Right ventricle myocardium inferior (tissue), 1 donor: ENCODE measurements at regions not wholly inside any gene's neighbourhood (a gene's known extent, or its start where the extent isn't known, plus 50 kb on each side); places are given as distances from the start of the nearest gene placed in this dataset.
A peak's percentile ranks its signal among the peaks of the same experiment; 100 is the strongest.

Experiments
- ATAC-seq: fragments of 200-7000 bp; cut with Tn5 transposase; one replicate; pipeline ENCODE4 v1.9.1; 2020; ENCODE audit warnings: mild to moderate bottlenecking, moderate library complexity
- DNase-seq: peaks from one replicate; pipeline ENCODE4 v3.0.0; 2021; ENCODE audit errors: missing footprints
- intact Hi-C: fragments of 100-400 bp; cut with DNase I; formaldehyde crosslinking; loops from one replicate; pipeline ENCODE4 v1.11.0; 2022
- donor health status: DM: no; HTN: yes; CAD: no; lungs with severe emphysema.

DNA sequence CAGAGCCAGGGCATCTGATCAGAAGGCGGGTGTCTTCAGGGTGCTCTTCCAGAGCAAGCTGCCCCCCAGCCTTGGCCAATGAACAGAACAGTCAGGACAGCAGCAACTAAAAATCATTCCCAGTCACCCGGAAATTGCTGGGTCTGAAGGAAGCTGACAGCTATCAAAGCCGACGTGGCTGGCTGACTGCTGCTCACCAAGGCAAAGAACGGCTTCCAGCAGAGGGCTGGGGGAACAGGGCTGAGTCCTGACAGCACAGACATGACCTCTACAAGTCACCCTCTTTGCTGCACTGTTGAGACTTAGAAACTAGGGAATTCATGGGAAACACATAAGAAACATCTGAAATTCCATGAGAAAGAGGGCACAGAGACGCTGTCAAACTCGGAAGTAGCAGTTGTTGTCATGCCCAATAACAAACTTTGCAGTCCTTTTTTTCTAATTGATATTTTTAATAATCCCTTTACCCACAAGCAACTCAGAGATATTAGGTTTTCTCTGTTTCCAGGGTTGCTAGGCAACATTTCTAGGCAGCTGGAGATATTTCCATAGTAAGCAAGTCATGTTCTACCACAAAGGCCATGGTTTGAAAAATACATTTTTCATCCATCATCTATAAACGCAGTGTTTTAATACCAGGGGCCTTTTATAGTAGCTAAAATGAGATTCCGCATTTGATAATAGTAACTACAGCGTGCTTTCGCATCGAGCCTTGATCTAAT lies 365.2 kb downstream of the SEC23A start:
- intact Hi-C loops: no loop called here
- DNase-seq (no peak), ATAC-seq (no peak)

DNA sequence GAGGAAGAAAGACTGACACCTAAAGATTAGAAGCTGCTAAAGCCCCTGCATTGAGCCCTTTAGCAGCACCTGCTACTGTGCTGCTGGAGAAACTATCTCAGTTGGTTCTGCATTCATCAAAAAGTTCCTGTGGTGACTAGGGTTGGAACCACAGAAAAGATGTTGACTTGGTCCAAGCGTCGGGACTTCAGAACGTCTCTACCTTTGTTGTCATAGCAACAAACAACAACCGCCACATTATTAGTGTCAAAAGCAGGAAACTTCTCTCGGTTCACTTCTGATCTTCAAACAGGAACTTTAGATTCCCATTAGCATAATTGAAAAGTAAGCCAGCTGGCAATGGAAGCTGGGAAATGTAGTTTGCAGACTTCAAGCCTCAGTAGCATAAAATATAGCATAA lies 368.0 kb downstream of the SEC23A start:
- intact Hi-C loops: no loop called here
- DNase-seq (no peak), ATAC-seq (no peak)

DNA sequence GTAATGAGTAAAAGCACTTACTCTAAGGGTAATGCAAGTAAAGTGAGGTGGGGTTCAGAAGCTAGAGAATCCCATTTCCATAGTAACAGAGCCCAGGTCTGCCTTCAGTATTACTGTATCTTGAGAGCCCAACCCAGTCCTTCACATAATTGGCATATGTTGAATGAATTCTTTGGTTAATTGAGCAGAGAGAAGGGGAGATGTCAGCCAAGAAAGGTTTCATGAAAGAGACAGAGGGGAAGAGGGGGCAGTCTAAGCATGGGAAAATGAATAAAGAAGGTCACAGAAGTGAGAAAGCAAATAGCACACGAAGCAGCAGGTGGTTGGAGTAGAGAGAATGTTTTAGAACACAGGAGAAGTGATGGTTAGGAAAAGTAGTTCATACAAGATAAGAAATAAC lies 371.1 kb downstream of the SEC23A start:
- intact Hi-C loops: no loop called here
- DNase-seq: no peak
- ATAC-seq: no peak

DNA sequence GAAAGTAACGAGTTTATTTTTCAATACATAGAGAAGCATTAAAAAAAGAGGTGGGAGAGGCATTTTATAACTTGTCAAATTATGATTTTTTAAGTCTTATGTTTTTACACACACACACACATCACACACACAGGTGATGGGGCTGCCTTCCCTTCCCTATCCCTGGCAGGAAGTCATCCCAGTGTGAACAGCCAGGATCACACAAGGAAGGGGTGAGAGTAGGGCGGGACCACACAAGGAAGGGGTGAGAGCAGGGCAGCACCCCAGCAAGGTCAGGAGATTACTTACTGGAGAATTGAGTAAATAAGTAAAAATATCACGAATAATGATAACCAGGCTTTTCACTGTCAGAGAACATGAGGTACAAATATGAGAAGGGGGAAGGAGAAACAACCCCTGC lies 372.6 kb downstream of the SEC23A start:
- DNase-seq (no peak), ATAC-seq (no peak)
- intact Hi-C loops: no loop called here

DNA sequence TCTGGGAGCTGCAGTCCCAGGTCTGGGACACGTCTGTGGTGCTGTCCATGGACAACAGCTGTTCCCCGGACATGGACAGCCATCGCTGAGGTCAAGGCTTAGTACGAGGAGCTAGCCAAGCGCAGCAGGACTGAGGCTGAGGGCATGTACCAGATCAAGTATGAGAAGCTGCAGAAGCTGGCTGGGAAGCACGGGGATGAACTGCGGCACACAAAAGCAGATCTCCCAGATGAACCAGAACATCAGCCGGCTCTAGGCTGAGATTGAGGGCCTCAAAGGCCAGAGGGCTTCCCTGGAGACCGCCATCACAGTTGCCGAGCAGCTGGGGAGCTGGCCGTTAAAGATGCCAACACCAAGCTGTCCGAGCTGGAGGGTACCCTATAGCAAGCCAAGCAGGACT lies 375.3 kb downstream of the SEC23A start:
- DNase-seq: no peak
- intact Hi-C loops: no loop called here
- ATAC-seq: no peak

DNA sequence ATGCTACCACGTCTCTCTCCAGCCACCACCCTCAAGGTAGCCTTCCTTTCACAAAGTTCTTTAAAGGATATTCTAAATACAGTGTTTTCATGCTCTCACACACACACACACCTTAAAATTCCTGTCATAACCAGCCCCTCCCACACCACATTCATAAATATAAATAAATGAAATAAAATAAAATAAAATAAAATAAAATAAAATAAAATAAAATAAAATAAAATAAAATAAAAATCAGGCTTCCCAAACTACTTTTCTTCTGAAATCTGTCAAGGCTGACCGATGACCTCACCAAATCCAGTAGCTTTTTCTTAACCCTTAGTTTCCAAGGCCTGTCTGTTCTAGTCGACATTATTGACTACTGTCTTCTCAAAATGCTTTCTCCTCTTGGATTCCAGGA lies 378.4 kb downstream of the SEC23A start:
- no peak for ATAC-seq
- DNase-seq: no peak
- intact Hi-C loops: loop anchor here (5.0 kb wide), 1 partner anchor 288 kb away; no protein-coding TSS in a partner anchor

DNA sequence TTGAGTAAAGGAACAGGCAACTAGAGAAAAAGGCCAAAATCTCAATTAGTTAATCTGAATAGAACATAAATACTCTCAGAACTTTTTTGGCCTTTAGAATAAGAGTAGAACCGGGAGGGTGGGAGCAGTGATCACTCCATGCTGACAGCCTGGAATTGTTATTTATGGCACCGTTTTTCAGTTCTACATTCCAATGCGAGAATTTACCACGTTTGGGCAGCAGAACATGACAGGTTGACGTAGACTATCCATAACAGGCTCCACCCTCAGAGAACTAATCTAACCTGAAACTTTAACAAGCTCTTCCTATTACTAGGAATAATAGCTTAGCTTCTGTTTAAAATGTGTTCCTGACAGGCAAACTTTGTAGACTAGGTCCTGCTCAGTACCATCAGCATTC lies 379.1 kb downstream of the SEC23A start:
- DNase-seq (no peak), ATAC-seq (no peak)
- intact Hi-C loops: loop anchor here (2.0 to 5.0 kb wide), 2 partner anchors 143 to 288 kb away; no protein-coding TSS in a partner anchor

DNA sequence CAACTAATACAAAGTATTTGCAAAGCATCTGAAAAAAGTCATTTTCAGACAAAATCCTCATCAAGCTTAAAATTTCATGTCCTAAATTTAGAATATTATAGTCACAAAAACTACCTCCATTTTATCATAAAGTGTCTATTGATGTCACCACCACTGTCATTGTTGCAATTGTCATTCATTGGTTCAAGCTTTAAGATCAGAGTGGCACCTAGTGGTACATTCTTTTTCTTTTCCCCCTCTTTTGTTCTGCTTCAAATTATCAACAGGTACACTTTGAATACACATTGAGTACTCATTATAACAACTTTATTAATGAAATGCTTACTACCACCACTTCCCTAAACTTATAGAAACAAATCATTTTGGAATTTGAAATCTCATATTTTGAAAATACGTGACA lies 379.8 kb downstream of the SEC23A start:
- intact Hi-C loops: loop anchor here (2.0 to 5.0 kb wide), 2 partner anchors 144 to 289 kb away; no protein-coding TSS in a partner anchor
- DNase-seq (no peak), ATAC-seq (no peak)

DNA sequence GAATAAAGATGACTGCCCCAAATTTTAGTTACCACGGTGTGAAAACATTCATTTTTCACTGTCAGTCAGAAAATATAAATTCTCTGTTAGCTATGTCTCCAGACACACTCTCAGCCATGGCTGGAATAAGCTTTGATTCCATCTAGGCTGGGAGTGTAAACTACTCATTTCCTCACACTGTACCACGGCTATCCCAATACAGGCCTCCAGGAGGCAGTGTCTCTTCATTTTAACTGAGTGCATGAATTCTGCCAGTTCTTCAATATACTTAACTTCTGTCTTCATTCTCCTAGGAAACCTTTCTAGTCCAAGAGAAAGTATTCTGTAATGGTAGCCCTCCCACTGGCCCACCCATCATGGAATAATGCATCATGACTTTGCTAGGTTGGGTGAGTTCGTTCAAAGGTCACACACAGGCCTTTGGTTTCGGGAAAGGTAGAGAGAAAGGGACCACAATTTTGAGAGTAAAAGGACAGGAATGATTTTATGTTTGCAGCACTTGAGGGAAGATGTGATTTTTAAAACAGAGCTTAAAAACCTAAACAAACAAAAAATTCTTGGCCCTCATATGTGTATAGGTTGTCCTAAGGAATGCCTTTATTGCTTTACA lies 381.1 kb downstream of the SEC23A start:
- ATAC-seq (peak; percentile 44), DNase-seq (no peak)
- intact Hi-C loops: loop anchor here (2.0 to 5.0 kb wide), 2 partner anchors 145 to 290 kb away; no protein-coding TSS in a partner anchor

DNA sequence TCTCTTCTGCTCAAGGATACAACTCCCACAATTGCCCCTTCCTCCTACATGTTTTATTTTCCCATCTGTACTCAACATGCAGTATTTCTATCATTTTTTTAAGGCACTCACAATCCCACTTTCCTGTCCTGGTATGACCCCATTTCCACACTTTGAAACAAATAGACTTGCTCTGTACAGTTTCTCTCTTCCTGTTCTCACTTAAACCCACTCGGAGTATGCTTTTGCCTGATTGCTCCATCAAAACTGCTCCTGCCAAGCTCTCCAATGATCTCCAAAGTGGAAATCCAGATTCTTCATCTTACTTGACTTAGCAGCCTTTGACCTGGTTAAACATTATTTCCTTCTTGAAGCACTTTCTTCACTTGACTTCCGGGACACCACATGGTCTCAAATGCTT lies 384.5 kb downstream of the SEC23A start:
- intact Hi-C loops: no loop called here
- DNase-seq: no peak

DNA sequence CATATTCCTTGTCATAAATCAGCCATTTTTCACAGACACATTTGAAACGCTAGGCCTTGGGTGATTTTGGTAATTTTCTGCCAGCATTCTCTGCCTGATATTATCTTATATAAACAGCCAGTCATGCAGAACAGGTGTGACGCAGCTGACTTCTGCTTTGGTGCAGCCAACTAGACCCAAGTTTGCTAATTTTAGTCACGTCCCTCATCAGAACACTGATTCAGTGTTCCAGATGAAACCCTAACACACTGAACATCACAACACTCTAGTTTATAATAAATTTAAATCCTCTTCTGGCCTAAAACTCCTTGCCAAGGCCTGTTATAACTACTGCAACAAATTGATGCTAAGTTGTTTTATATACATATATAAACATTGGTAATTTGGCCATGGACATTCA lies 386.1 kb downstream of the SEC23A start:
- ATAC-seq (no peak), DNase-seq (no peak)
- intact Hi-C loops: no loop called here

More for the DNA sequence above, 384.5 kb downstream of the SEC23A start:
- no peak for ATAC-seq

DNA sequence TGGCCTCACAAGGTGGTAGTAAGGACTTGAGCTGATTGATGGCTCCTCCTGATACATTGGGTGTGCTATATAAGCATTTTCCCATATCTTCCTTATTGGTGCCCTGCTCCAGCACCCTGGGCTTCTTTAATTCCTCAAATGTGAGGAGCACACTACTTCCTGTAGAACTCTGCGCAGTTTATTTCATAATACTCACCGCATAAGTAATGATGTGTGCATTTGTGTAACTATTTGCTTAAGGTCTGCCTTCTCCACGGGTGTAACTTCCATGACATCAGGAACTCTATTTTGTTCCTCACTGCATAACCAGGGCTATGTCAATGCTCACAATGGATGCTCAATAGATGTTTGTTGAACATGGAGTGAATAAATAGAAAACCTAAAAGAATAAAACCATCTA lies 392.2 kb downstream of the SEC23A start:
- no peak for ATAC-seq
- intact Hi-C loops: no loop called here

DNA sequence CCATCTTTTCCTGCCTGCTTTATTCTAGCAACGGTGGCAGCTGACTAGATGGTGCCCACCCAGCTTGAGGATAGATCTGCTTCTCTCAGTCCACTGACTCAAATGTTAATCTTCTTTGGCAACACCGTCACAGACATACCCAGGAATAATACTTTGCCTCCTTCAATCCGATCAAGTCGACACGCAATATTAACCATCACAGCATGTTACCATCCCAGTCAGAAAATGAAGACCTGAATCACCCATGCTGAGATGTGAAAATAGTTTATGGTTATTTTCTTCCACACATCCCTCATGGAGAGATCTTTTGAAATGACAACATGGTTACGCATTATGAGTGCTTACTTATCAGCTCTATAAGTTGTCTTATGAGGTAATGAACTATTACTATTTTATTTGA lies 392.8 kb downstream of the SEC23A start:
- DNase-seq (no peak), ATAC-seq (no peak)
- intact Hi-C loops: no loop called here

More for the DNA sequence above, 392.2 kb downstream of the SEC23A start:
- no peak for DNase-seq

DNA sequence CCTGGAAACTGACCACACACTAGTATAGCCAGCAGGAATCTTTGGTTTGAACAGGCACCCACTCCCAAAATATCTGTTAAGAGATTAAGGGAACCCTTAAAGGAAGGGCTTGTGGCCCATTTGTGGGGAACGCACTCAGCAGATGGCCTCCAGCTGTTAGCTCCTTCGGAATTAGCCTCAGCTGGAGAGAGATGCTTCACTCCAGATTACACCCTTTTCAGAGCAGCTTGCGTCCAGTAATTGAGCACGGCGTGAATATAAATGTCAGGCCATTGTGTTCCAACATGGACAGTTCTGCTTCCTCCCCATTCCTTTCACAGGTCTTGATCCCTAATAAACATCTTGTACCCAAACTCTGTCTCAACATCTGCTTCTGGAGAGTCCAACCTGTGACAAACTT lies 397.8 kb downstream of the SEC23A start:
- ATAC-seq (peak; percentile 44), DNase-seq (no peak)
- intact Hi-C loops: no loop called here

DNA sequence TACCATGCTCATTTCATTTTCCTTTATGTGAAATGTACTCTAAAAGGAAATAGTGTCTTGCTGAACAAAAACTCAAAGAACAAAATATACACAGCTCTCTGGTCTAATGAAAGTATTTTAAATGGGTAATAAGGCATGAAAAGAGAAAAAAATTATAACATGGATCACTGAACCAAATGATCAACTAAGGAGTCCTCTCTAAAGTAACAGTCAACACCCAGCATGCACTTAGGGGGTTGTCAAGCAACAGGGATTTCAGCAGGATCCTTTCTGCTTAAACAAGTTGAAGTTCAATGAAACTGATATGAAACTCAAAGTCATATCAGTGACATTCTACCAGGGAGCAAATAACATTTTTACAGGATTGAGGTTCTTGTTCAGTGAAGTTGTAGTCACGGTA lies 398.8 kb downstream of the SEC23A start:
- ATAC-seq (no peak), DNase-seq (no peak)
- intact Hi-C loops: no loop called here

DNA sequence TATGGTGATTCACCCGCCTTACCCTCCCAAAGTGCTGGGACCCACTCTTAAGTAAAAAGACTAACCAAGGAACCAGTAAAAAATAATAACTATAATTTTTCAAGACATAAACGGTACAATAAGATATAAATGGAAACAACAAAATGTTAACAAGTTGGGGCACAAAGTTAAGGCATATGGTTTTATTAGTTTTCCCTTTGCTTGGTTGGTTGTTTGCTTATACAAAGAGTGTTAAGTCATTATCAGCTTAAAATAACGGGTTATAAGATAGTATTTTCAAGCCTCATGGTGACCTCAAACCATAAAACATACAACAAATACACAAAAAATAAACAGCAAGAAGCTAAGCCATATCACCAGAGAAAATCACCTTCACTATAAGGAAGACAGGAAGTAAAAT lies 406.1 kb downstream of the SEC23A start:
- ATAC-seq (no peak), DNase-seq (no peak)
- intact Hi-C loops: no loop called here

DNA sequence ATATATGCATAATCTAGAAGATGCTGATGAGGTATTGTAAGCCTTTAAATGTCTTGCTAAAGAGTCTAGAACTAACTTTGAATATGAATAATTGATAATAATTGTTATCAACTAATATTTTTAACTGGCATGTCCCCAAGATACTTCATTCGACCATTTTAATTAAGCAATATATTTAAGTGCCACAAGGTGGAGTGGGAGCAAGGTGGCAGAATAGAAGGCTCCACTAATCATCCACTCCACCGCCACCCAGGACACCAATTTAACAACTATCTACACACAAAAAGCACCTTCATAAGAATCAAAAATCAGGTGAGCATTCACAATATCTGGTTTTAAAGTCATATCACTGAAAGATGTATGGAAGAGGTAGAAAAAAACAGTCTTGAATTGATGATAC lies 409.6 kb downstream of the SEC23A start:
- DNase-seq (no peak), ATAC-seq (no peak)
- intact Hi-C loops: no loop called here

DNA sequence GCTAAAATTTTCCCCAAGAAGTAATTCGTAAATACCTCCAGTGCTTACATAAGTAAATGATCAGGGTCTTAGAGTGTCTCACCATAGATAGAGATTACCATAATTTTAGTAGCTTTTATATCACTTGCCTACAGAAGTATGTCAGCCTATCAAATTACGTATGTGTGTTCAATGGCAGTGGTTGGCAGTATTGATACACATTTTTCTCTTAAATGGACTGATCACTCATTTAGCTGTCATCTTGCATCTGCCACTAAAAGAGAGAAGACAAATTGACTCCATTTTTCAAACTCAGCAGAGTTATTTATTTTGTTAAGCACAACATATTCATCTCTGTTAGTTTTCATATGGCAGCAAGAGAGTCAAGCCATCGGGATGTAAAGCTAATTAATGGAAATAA lies 413.1 kb upstream of the CLEC14A start:
- DNase-seq (no peak), ATAC-seq (no peak)
- intact Hi-C loops: no loop called here

DNA sequence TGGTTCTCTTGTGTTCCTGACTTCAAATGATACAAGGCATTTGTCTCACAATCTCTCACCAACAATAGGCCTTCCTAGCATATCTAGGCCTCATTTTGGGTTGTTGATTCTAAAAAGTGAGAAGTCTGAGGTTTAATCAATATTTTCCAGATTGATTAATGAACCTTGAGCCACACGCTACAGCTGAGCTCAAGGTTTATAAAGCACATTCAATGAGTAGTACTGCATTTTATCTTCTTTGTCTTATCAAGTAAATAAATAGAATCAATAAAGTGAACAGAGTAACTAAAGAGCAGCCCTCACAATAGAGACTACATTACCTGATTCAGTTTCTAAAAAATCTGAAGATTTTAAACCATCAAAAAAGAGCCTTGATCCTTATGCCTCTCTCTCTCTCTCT lies 407.5 kb upstream of the CLEC14A start:
- intact Hi-C loops: no loop called here
- ATAC-seq: no peak
- no peak for DNase-seq

DNA sequence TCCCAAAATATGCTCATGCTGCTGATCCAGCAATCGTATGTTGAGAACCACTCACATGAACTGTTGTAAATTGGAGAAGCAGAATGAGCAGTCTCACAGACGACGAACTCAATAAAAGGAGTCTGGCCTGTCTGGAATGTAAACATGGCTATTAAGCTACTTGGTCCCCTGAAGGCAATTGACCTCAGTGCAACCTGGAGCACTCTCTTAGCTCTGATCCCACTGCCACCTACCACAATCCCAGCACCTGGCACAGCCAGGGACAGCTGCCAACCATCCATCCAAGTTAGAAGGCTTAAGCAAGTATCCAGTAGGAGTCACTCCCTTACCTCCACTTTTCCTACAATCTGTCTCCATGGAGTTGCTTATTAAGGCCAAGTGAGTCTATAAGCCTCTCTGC lies 406.9 kb upstream of the CLEC14A start:
- no peak for ATAC-seq
- no peak for DNase-seq
- intact Hi-C loops: no loop called here

DNA sequence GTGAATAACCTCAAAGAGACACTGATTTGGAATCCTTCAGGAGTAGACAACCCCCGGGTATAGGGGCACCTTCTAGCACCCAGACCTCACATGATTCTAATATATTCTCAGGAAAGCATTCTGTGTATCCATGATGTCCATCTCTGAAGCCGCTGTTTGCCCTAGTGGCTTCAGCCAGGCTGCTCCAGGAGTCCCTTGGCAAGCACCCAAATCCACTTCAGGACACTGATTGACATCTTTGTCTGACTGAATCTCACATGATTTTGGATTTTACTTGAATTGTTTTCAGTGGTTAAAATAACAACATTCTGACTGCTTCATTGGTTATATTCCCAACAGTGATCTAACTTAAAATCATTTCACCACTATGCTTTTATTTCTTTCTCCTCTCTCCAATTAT lies 390.5 kb upstream of the CLEC14A start:
- intact Hi-C loops: no loop called here
- ATAC-seq (no peak), DNase-seq (no peak)
